GM12864 (cell line): ENCODE measurements at regions not wholly inside any gene's neighbourhood (a gene's known extent, or its start where the extent isn't known, plus 50 kb on each side); places are given as distances from the start of the nearest gene placed in this dataset.

Experiments used
- DNase-seq: peaks from one replicate; pipeline ENCODE4 v3.0.0-alpha.2; 2011; ENCODE audit warnings: low read depth
- H3K4me3 ChIP-seq: 2 replicates; pipeline ENCODE4 v1.5.1; 2011; ENCODE audit warnings: mild to moderate bottlenecking, low read depth, low read length, control low read depth
- CTCF ChIP-seq: IDR thresholded peaks from 2 replicates; pipeline ENCODE4 v1.5.1; 2011; ENCODE audit warnings: low read depth, mild to moderate bottlenecking, moderate library complexity, low read length, control low read depth, inconsistent platforms; ENCODE audit errors: missing control alignments

- no peak for DNase-seq
- H3K4me3 ChIP-seq, result no peak overlapping the region
- no peak for TF ChIP-seq CTCF
Measured at GRCh38 chr20:60255866-60256265, 297.6 kb downstream of the CDH26 start.

GRCh38 chr20:60256811-60257210, 298.6 kb downstream of the CDH26 start:
- TF ChIP-seq CTCF, result no peak
- DNase-seq, result no peak
- no peak overlapping the region for H3K4me3 ChIP-seq

- no peak overlapping the region for H3K4me3 ChIP-seq
- TF ChIP-seq CTCF, result no peak
- no peak for DNase-seq
Measured at GRCh38 chr20:60257671-60258070, 299.4 kb downstream of the CDH26 start.

- no peak for DNase-seq
- no peak for TF ChIP-seq CTCF
- no peak overlapping the region for H3K4me3 ChIP-seq
Measured at GRCh38 chr20:60258255-60258863, 300.1 kb downstream of the CDH26 start.

- no peak overlapping the region for H3K4me3 ChIP-seq
- TF ChIP-seq CTCF, result no peak
- no peak for DNase-seq
Measured at GRCh38 chr20:60261333-60261732, 303.1 kb downstream of the CDH26 start.

GRCh38 chr20:60262967-60263603, 304.9 kb downstream of the CDH26 start:
- no peak for DNase-seq
- H3K4me3 ChIP-seq, result no peak overlapping the region
- peak; percentile 95 for TF ChIP-seq CTCF
